ENCODE measurements at regions not wholly inside any gene's neighbourhood (a gene's known extent, or its start where the extent isn't known, plus 50 kb on each side); places are given as distances from the start of the nearest gene placed in this dataset.

DNA sequence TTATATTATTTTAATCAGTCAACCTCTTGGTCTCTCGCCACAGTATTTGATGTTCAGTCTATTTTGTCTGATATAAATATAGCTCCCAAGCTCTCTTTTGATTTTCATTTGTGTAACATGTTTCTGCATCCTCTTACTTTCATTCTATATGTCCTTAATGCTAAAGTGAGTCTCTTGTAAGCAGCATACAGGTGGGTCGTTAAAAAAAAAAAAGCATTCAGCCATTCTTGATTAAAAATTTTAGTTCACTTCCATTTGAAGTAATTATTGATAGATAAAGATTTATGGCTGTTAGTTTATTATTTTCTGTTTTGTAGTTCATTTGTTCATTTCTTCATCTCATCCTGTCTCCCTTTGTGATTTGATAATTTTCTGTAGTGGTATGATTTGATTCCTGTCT, 229.1 kb downstream of the GUCY2F start:
- H3K9me3 Mint-ChIP-seq = no peaks in the 10 kb centered on the region; the same call in 2 of the 3 replicates
- no peaks in the 10 kb centered on the region for H3K27me3 Mint-ChIP-seq (ENCODE audit: insufficient read depth, low read depth, poor library complexity)
- no peak for TF ChIP-seq EZH2phosphoT487 (IDR thresholded peaks at IDR 0.05; ENCODE audit: unreplicated experiment)
- Histone ChIP-seq H3K4me2 (no peak overlapping the region), H3K9me2 (ENCODE audit: insufficient read depth) (no peaks in the 10 kb centered on the region), H3K4me3 (no peak overlapping the region), H4K20me1 (replicated peaks; ENCODE audit: insufficient read depth) (no peaks in the 10 kb centered on the region), H3K27ac (ENCODE audit: low read depth) (no peak overlapping the region), H3K36me3 (ENCODE audit: insufficient read depth) (no peaks in the 10 kb centered on the region), H2AFZ (no peak overlapping the region), H3F3A (replicated peaks; ENCODE audit: low read depth) (no peaks in the 10 kb centered on the region), H3K27me3 (ENCODE audit: insufficient read depth) (no peaks in the 10 kb centered on the region), H3K4me1 (ENCODE audit: insufficient read depth) (no peaks in the 10 kb centered on the region), H3K79me2 (replicated peaks; ENCODE audit: insufficient read depth) (no peaks in the 10 kb centered on the region)
- no peaks in the 10 kb centered on the region for H3K4me1 Mint-ChIP-seq
- H3K27ac Mint-ChIP-seq = no peak overlapping the region
- H3K36me3 Mint-ChIP-seq (ENCODE audit: low read depth) = peaks cover 6% of the 10 kb centered on the region; the same call in 2 of the 3 replicates
- H3K4me3 Mint-ChIP-seq = no peak overlapping the region
- no peak for ATAC-seq
- DNase-seq (ENCODE audit: low spot score) = no peak

DNA sequence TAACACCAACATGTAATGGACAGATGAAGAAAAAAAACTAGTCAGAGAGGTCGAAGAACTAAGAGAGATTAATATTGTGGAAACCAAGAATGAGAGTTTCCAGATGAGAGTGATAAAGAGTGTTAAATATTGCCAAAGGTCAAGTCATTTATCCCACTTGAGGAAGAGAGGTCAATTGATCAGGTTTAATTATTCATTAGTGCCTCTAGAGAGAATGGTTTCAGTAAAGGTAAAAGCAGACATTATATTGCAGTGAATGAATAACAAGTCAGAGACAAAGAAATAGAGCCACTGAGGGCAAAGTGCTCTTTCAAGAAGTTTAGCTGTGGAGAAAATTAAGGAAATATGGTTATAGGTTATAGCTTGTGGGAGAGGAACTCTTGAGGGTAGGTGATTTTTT, 263.1 kb downstream of the GUCY2F start:
- H4K20me1 ChIP-seq (replicated peaks; ENCODE audit: insufficient read depth) = no peaks in the 10 kb centered on the region
- no peak overlapping the region for H3K27ac ChIP-seq (ENCODE audit: low read depth)
- H3K4me3 ChIP-seq = no peak overlapping the region
- Mint-ChIP-seq H3K4me3 (no peak overlapping the region), H3K4me1 (no peaks in the 10 kb centered on the region), H3K9me3 (peaks cover 2% of the 10 kb centered on the region; the same call in 2 of the 3 replicates), H3K27ac (no peak overlapping the region), H3K27me3 (ENCODE audit: insufficient read depth, low read depth, poor library complexity) (no peaks in the 10 kb centered on the region), H3K36me3 (ENCODE audit: low read depth) (peaks cover 2% of the 10 kb centered on the region; the same call in 1 of the 3 replicates)
- no peak overlapping the region for H2AFZ ChIP-seq
- H3K4me2 ChIP-seq = no peak overlapping the region
- ATAC-seq (no peak), DNase-seq (ENCODE audit: low spot score) (no peak)
- H3K4me1 ChIP-seq (ENCODE audit: insufficient read depth) = no peaks in the 10 kb centered on the region
- H3K36me3 ChIP-seq (ENCODE audit: insufficient read depth) = no peaks in the 10 kb centered on the region
- no peaks in the 10 kb centered on the region for H3K9me2 ChIP-seq (ENCODE audit: insufficient read depth)
- H3K79me2 ChIP-seq (replicated peaks; ENCODE audit: insufficient read depth) = no peaks in the 10 kb centered on the region
- H3F3A ChIP-seq (replicated peaks; ENCODE audit: low read depth) = no peaks in the 10 kb centered on the region
- H3K27me3 ChIP-seq (ENCODE audit: insufficient read depth) = no peaks in the 10 kb centered on the region
- TF ChIP-seq, protein P1, sequence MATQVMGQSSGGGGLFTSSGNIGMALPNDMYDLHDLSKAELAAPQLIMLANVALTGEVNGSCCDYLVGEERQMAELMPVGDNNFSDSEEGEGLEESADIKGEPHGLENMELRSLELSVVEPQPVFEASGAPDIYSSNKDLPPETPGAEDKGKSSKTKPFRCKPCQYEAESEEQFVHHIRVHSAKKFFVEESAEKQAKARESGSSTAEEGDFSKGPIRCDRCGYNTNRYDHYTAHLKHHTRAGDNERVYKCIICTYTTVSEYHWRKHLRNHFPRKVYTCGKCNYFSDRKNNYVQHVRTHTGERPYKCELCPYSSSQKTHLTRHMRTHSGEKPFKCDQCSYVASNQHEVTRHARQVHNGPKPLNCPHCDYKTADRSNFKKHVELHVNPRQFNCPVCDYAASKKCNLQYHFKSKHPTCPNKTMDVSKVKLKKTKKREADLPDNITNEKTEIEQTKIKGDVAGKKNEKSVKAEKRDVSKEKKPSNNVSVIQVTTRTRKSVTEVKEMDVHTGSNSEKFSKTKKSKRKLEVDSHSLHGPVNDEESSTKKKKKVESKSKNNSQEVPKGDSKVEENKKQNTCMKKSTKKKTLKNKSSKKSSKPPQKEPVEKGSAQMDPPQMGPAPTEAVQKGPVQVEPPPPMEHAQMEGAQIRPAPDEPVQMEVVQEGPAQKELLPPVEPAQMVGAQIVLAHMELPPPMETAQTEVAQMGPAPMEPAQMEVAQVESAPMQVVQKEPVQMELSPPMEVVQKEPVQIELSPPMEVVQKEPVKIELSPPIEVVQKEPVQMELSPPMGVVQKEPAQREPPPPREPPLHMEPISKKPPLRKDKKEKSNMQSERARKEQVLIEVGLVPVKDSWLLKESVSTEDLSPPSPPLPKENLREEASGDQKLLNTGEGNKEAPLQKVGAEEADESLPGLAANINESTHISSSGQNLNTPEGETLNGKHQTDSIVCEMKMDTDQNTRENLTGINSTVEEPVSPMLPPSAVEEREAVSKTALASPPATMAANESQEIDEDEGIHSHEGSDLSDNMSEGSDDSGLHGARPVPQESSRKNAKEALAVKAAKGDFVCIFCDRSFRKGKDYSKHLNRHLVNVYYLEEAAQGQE (IDR thresholded peaks at IDR 0.05; ENCODE audit: unreplicated experiment) = no peak
- TF ChIP-seq, protein P2, sequence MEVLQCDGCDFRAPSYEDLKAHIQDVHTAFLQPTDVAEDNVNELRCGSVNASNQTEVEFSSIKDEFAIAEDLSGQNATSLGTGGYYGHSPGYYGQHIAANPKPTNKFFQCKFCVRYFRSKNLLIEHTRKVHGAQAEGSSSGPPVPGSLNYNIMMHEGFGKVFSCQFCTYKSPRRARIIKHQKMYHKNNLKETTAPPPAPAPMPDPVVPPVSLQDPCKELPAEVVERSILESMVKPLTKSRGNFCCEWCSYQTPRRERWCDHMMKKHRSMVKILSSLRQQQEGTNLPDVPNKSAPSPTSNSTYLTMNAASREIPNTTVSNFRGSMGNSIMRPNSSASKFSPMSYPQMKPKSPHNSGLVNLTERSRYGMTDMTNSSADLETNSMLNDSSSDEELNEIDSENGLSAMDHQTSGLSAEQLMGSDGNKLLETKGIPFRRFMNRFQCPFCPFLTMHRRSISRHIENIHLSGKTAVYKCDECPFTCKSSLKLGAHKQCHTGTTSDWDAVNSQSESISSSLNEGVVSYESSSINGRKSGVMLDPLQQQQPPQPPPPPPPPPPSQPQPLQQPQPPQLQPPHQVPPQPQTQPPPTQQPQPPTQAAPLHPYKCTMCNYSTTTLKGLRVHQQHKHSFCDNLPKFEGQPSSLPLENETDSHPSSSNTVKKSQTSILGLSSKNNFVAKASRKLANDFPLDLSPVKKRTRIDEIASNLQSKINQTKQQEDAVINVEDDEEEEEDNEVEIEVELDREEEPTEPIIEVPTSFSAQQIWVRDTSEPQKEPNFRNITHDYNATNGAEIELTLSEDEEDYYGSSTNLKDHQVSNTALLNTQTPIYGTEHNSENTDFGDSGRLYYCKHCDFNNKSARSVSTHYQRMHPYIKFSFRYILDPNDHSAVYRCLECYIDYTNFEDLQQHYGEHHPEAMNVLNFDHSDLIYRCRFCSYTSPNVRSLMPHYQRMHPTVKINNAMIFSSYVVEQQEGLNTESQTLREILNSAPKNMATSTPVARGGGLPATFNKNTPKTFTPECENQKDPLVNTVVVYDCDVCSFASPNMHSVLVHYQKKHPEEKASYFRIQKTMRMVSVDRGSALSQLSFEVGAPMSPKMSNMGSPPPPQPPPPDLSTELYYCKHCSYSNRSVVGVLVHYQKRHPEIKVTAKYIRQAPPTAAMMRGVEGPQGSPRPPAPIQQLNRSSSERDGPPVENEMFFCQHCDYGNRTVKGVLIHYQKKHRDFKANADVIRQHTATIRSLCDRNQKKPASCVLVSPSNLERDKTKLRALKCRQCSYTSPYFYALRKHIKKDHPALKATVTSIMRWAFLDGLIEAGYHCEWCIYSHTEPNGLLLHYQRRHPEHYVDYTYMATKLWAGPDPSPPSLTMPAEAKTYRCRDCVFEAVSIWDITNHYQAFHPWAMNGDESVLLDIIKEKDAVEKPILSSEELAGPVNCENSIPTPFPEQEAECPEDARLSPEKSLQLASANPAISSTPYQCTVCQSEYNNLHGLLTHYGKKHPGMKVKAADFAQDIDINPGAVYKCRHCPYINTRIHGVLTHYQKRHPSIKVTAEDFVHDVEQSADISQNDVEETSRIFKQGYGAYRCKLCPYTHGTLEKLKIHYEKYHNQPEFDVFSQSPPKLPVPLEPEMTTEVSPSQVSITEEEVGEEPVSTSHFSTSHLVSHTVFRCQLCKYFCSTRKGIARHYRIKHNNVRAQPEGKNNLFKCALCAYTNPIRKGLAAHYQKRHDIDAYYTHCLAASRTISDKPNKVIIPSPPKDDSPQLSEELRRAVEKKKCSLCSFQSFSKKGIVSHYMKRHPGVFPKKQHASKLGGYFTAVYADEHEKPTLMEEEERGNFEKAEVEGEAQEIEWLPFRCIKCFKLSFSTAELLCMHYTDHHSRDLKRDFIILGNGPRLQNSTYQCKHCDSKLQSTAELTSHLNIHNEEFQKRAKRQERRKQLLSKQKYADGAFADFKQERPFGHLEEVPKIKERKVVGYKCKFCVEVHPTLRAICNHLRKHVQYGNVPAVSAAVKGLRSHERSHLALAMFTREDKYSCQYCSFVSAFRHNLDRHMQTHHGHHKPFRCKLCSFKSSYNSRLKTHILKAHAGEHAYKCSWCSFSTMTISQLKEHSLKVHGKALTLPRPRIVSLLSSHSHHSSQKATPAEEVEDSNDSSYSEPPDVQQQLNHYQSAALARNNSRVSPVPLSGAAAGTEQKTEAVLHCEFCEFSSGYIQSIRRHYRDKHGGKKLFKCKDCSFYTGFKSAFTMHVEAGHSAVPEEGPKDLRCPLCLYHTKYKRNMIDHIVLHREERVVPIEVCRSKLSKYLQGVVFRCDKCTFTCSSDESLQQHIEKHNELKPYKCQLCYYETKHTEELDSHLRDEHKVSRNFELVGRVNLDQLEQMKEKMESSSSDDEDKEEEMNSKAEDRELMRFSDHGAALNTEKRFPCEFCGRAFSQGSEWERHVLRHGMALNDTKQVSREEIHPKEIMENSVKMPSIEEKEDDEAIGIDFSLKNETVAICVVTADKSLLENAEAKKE (CRISPR knock-in tag; IDR thresholded peaks at IDR 0.05) = no peak
- TF ChIP-seq CREB1 (CRISPR knock-in tag; IDR thresholded peaks at IDR 0.05; ENCODE audit: low read depth) (no peak), NANOG (IDR thresholded peaks at IDR 0.05; ENCODE audit: borderline replicate concordance) (no peak), JUNB (IDR thresholded peaks at IDR 0.05; ENCODE audit: unreplicated experiment) (no peak), ZNF331 (CRISPR knock-in tag; IDR thresholded peaks at IDR 0.05; ENCODE audit: low read depth) (no peak), EZH2 (IDR thresholded peaks at IDR 0.05; ENCODE audit: low read depth, unreplicated experiment) (no peak)
- TF ChIP-seq, protein P3, sequence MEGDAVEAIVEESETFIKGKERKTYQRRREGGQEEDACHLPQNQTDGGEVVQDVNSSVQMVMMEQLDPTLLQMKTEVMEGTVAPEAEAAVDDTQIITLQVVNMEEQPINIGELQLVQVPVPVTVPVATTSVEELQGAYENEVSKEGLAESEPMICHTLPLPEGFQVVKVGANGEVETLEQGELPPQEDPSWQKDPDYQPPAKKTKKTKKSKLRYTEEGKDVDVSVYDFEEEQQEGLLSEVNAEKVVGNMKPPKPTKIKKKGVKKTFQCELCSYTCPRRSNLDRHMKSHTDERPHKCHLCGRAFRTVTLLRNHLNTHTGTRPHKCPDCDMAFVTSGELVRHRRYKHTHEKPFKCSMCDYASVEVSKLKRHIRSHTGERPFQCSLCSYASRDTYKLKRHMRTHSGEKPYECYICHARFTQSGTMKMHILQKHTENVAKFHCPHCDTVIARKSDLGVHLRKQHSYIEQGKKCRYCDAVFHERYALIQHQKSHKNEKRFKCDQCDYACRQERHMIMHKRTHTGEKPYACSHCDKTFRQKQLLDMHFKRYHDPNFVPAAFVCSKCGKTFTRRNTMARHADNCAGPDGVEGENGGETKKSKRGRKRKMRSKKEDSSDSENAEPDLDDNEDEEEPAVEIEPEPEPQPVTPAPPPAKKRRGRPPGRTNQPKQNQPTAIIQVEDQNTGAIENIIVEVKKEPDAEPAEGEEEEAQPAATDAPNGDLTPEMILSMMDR (conservative IDR thresholded peaks at IDR 0.05; ENCODE audit: low read depth in 2 of 2) = no peak
- TF ChIP-seq, protein P4, sequence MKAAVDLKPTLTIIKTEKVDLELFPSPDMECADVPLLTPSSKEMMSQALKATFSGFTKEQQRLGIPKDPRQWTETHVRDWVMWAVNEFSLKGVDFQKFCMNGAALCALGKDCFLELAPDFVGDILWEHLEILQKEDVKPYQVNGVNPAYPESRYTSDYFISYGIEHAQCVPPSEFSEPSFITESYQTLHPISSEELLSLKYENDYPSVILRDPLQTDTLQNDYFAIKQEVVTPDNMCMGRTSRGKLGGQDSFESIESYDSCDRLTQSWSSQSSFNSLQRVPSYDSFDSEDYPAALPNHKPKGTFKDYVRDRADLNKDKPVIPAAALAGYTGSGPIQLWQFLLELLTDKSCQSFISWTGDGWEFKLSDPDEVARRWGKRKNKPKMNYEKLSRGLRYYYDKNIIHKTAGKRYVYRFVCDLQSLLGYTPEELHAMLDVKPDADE (IDR thresholded peaks at IDR 0.05) = no peak
